PC-3 (cell line): ENCODE measurements at regions not wholly inside any gene's neighbourhood (a gene's known extent, or its start where the extent isn't known, plus 50 kb on each side); places are given as distances from the start of the nearest gene placed in this dataset.

Experiments used
- EZH2 ChIP-seq: fragments of 300-600 bp; sonication (generic); IDR thresholded peaks from one replicate; pipeline ENCODE4 v1.6.1; 2017; ENCODE audit warnings: antibody characterized with exemption, mild to moderate bottlenecking, low read length; ENCODE audit not compliant: unreplicated experiment
- EZH2phosphoT487 ChIP-seq: fragments of 300-600 bp; sonication (generic); IDR thresholded peaks from 2 replicates; pipeline ENCODE4 v1.6.1; 2018; ENCODE audit warnings: mild to moderate bottlenecking, antibody characterized with exemption, low read length, borderline replicate concordance
- TF ChIP-seq, protein P1 (sequence below): fragments of 300-600 bp; sonication (generic); conservative IDR thresholded peaks from 2 replicates; pipeline ENCODE4 v1.5.1; 2017; ENCODE audit warnings: antibody characterized with exemption, low read depth, mild to moderate bottlenecking, low read length

DNA sequence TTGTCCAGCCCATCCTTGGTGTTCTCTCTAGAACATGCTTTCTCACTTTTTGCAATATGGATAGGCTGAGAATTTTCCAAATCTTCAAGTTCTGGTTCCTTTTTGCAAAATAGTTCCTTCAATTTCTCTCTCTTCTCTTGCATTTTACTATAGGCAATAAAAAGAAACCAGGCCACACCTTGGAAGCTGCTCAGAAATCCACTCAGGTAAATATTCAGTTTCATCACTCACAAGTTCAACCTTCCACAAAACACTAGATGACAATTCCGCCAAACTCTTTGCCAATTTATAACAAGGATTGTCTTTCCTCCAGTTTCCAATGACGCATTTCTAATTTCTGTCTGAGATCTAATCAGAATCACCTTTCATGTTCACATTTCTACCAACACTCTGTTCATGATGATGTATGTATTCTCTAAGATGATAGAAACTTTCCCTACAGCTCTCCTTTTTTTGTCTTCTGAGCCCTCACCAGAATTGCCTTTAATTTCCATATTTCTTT, 204.2 kb upstream of the PIK3R1 start:
- TF ChIP-seq, protein P1, sequence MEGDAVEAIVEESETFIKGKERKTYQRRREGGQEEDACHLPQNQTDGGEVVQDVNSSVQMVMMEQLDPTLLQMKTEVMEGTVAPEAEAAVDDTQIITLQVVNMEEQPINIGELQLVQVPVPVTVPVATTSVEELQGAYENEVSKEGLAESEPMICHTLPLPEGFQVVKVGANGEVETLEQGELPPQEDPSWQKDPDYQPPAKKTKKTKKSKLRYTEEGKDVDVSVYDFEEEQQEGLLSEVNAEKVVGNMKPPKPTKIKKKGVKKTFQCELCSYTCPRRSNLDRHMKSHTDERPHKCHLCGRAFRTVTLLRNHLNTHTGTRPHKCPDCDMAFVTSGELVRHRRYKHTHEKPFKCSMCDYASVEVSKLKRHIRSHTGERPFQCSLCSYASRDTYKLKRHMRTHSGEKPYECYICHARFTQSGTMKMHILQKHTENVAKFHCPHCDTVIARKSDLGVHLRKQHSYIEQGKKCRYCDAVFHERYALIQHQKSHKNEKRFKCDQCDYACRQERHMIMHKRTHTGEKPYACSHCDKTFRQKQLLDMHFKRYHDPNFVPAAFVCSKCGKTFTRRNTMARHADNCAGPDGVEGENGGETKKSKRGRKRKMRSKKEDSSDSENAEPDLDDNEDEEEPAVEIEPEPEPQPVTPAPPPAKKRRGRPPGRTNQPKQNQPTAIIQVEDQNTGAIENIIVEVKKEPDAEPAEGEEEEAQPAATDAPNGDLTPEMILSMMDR, result no peak
- TF ChIP-seq EZH2phosphoT487, result no peak
- TF ChIP-seq EZH2, result no peak
